BLaER1 treated with 17β-estradiol and CSF1 and Interleukin-3, amounts not matched to agents 10 nM and 100 nM (cell line): ENCODE measurements at regions not wholly inside any gene's neighbourhood (a gene's known extent, or its start where the extent isn't known, plus 50 kb on each side); places are given as distances from the start of the nearest gene placed in this dataset.
"Not testable (repeated sequence)": the region's sequence is repeated elsewhere in the genome, so short reads cannot be mapped to it uniquely, and the experiment has no call there.

Source experiments
- H3K27ac ChIP-seq, 11 experiments: shearing (Covaris generic); formaldehyde crosslinking; 2 replicates each; pipeline ENCODE4 v1.8.1; 2022
- H3K27me3 ChIP-seq, 11 experiments: shearing (Covaris generic); formaldehyde crosslinking; 2 replicates each; pipeline ENCODE4 v1.8.1; 2022
- H3K36me3 ChIP-seq, 11 experiments: shearing (Covaris generic); formaldehyde crosslinking; 2 replicates each; pipeline ENCODE4 v1.8.1; 2022
- H3K4me1 ChIP-seq, 10 experiments: shearing (Covaris generic); formaldehyde crosslinking; 2 replicates each; pipeline ENCODE4 v1.8.1; 2022
- H3K4me2 ChIP-seq, 11 experiments: shearing (Covaris generic); formaldehyde crosslinking; 2 replicates each; pipeline ENCODE4 v1.8.1; 2022
- H3K4me3 ChIP-seq, 10 experiments: shearing (Covaris generic); formaldehyde crosslinking; 2 replicates each; pipeline ENCODE4 v1.8.1; 2022
- H3K9ac ChIP-seq, 11 experiments: shearing (Covaris generic); formaldehyde crosslinking; 2 replicates each; pipeline ENCODE4 v1.8.1; 2022
- H3K9me3 ChIP-seq, 11 experiments: shearing (Covaris generic); formaldehyde crosslinking; replicated peaks in 1 of 11; 2 replicates each; pipeline ENCODE4 v1.8.1; 2022
- H4K20me1 ChIP-seq, 11 experiments: shearing (Covaris generic); formaldehyde crosslinking; 2 replicates each; pipeline ENCODE4 v1.8.1; 2022
- Cebpa-rat ChIP-seq, 11 experiments: shearing (Covaris generic); IDR thresholded peaks; 2 replicates each; pipeline ENCODE4 v1.8.1; 2022

- H3K9me3 ChIP-seq = no peaks in the 10 kb centered on the region
- no peak overlapping the region for H3K9ac ChIP-seq
- H4K20me1 ChIP-seq = no peaks in the 10 kb centered on the region
- no peak overlapping the region for H3K4me3 ChIP-seq
- no peak overlapping the region for H3K4me2 ChIP-seq
- H3K36me3 ChIP-seq = no peaks in the 10 kb centered on the region
- H3K27ac ChIP-seq = no peak overlapping the region
- no peaks in the 10 kb centered on the region for H3K4me1 ChIP-seq
- no peak for TF ChIP-seq Cebpa-rat (IDR thresholded peaks at IDR 0.05)
- H3K27me3 ChIP-seq = no peaks in the 10 kb centered on the region
Measured at GRCh38 chr9:97096793-97097192, 57.9 kb upstream of the CTSV start.

GRCh38 chr9:97089361-97089760 lies 50.4 kb upstream of the CTSV start:
- not testable (repeated sequence) for H3K27ac ChIP-seq, H3K27me3 ChIP-seq

More at GRCh38 chr9:97089361-97089760, 50.4 kb upstream of the CTSV start:
- H3K9me3 ChIP-seq, H3K4me1 ChIP-seq, H3K36me3 ChIP-seq, H4K20me1 ChIP-seq, H3K9ac ChIP-seq, H3K4me2 ChIP-seq, H3K4me3 ChIP-seq: not testable (repeated sequence)
